HG03378 (cell line): ENCODE measurements at regions not wholly inside any gene's neighbourhood (a gene's known extent, or its start where the extent isn't known, plus 50 kb on each side); places are given as distances from the start of the nearest gene placed in this dataset.
"Not testable (repeated sequence)": the region's sequence is repeated elsewhere in the genome, so short reads cannot be mapped to it uniquely, and the experiment has no call there.

Source experiments
- ATAC-seq: cut with Tn5 transposase; IDR thresholded peaks from one replicate; pipeline ENCODE4 v1.9.1; 2021; ENCODE audit warnings: mild to moderate bottlenecking, moderate library complexity; ENCODE audit not compliant: unreplicated experiment

DNA sequence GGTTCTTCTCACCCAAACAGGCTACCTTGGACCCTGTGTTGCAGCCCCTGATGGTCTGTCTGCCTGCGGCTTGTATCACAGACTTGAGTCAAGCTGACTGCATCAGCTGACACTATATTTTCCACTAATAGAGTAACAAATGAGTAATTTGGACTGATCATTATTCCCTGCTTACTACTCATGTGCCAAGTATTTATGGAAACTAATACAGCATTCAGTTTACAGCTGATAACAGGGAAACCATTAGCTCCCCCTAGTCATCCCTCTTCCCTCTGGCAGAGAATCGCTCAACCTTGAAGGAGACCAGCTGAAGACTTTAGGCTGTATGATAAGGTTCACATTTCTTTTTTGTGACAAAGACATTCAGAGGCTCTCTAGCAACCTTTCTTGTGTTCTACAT, 116.6 kb upstream of the SYT6 start:
- no peak for ATAC-seq

DNA sequence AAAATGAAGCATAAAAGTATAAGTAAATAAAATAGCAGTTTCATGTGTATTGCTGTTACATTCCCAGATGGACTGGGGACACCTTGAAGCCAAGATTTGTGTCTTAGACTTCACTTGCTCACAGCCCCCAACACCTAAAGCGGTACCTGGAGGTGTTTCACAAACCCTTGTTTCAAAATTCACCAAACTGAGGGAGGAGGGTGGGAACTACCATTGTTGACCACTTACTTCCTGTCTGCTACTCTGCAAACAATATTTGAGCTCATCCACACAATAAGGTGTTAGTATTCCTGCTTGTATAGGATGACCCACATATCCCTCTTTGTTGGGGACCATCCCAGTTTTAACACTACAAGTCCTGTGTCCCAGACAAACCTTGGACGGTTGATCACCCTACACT, 115.9 kb upstream of the SYT6 start:
- no peak for ATAC-seq

DNA sequence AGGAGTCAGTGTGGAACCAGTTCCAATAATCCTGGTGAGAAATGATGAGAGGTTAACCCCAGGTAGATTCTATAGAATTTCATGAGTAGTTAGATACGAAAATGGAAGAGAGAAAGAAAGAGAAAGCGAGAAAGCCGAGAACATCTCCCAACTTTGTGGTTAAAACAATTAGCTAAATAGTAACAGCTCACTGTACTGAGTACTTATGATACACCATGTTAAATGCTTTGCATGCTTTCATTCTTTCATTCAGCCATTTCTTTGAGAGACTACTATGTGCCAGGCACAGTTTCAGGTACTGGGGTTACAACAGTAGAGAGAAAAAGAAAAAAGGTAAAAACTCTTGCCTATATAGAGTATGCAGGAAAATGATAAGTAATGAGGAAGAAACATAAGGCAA, 109.7 kb upstream of the SYT6 start:
- ATAC-seq: peak; percentile 82

DNA sequence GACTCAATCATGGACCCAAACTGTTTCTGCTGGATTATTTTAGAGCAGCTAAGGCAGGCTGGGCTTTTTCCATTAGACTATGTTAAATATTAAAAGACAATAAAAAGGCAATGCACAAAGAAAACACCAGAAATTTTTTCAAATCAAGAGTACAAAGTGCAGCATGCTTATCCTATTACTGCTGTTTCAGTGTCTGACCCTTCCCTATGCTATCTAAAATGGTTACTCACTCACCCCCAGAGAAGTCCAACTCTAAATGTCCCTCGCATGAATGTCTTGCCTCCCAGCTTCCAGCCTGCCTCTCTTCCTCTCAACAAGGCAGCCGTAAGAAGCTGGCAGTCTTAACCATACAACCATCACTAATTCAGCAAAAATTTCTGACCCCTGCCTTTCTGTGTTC, 108.7 kb upstream of the SYT6 start:
- ATAC-seq: no peak

DNA sequence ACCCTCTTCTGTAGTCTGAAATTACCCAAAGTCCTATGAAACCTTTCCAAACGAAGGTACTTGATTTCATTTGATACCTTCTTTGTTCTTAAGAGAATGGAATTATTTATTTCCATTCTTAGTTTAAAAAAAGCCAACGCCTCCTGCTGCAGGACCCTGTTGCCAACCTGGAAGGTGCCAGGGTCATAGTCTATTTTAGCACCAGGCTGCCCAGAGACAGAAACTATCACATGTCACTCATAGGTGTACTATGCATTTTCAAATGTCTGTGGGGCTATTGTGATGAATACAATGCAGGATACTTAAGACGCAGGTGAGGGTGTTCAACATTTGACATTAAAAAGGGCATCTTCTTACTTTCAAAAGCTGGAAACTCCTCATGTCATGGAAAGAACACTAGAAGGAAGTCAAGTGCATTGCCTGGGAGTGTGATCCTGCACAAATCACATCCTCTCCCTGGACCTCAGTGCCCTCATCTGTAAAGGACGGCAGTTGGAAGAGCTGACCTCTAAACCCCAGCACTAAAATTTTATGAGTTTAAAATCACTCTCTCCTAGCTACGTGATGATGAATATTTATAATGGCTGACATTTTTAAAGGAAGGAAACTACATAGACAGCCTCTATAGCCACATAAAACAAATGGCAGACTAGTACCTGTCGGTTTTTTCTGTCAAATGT, 107.3 kb upstream of the SYT6 start:
- no peak for ATAC-seq

DNA sequence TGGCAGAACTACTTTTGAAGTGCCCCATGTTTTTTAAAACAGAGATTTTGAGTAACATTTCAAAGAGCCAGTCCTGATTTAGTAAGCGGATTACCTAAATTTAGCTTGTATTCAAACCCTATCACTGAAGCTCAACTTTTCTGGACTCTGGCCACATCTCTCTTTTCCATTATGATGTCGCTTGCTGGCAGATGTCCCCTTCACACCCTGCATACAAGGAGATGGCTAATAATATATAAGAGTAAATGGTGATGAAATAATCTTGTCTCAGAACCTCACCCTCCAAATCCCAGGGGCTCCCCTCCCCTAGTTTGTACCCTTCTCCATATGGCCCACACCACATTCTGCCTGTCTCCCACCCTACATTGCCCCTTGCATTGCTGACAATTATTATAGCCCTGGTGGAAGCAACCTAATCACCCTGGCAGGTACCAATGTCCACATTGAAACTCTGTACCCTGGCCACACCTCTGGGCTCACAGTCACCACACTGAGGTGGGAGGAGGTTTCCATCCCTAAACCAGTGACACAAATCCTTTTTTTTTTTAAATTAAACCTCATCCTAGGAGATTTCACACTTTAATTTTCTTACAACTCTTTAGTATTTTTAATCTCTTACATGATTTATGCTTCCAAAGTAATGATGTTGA, 106.0 kb upstream of the SYT6 start:
- ATAC-seq: no peak

DNA sequence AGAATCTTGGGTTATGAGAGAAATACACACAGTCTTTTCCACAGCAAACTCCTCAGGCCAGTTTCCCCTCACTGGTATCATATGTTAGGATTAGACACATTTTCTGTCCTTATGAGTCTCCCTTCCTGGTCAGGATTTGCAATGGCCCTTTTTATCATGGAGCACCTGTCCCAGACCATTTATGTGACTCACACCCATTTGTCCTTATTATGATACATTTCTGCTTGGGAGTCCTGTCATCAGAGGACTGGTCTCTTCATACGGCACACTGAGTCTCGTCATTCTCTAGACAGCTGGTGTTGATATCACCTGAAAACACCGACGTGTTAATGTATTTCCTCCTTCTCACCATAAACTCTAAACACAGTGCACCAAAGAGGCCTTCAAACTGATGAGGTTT, 105.0 kb upstream of the SYT6 start:
- no peak for ATAC-seq

DNA sequence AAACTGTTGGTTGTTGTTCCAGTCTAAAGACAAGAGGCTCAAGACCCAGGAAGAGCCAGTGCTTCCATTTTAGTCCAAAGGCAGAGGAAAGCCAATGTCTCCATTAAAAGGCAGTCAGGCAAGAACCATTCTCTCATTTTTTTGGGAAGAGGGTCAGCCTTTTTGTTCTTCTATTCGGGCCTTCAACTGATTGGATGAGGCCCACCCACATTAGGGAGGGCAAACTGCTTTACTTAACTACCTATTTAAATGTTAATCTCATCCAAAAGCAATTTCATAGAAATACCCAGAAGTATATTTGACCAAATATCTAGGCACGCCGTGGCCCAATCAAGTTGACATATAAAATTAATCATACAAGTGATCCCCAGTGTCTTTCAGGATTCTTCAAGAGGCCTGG, 104.4 kb upstream of the SYT6 start:
- ATAC-seq: no peak

DNA sequence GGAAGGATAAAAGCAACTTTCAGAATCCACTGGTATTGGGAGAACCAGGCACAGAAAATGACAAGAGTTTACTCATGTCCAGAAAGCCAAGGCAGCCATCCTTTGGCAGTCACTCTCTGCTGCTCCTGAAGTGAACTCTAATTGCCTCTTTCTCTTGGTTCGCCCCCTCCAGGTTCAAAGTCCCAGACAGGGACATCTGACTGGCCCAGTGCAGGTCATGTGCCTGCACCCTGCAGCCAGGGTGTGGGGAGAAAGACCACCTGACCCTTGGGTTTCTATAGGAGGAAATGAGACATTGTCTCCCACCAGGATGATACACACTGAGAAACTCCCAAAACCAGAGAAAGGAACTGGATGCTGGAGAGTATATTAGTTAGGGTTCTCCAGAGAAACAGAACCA, 103.9 kb upstream of the SYT6 start:
- no peak for ATAC-seq

DNA sequence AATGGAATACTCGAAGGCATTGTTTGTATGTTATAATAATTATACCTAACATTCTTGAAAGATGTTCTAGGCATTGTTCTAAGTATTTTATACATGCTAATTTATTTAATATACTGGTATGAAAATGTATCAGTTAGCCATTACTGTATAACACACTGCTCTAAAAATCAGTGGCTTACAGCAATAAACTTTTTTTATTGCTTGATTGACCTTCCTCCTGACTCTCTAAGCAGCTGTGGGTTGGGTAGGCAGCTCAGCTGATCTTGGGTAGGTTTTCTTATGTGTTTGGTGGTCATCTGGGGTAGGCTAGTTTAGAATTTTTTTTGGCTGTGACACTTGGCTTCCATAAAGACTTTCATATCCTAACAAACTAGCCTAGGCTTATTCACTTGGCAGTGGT, 100.2 kb upstream of the SYT6 start:
- no peak for ATAC-seq

DNA sequence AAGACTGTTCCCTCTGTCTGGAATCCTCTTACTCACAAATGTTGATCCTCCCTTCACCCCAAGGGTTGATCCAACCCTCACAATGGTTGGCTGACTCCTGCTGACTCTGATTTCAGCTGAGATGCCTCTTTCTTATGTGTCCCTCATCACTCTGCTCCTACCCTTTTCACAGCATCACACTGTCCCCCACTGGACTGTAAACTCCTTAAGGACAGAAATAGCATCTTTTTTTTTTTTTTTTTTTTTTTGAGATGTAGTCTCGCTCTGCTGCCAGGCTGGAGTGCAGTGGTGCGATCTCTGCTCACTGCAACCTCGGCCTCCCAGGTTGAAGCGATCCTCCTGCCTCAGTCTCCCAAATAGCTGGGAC, 97.9 kb upstream of the SYT6 start:
- no peak for ATAC-seq

DNA sequence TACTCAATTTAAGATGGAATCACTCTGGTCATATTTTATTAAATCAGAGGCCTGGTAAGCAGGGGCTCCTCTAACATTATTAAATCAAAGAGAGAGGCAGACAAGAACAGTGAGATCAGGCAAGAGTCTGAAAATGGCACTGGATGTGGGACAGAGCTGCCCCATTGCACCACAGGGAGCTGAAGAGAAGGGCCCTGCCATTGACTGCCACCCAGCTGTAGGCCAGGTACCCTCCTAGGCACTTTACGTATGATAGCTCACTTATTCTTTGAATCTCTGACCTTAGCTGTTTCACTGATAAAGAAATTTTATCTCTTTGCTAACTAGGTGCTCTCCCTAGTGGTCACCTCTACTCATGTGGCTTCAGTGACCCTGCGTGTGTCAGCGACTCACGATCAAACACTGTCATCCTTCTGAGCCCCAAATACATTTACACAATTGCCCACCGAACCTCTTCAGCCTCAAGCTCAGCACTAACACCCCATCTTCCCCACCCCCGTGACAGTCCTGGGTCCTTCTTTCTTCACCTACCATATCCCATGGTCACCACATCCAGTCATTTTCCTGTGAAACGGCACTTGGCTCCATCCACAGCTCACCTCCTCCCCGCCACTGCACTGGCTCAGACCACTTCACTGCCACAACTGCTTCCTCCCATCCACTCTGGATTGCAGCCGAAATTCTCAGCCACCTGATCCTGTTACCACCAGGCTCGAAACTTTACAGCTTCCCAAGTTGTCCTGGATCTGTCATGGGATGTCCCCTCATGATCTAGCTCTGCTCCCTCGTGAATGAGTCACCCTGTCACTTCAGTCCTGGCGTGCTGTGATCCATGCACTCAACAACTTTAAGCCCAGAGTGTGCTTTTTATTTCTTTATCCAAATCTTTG, 97.3 kb upstream of the SYT6 start:
- ATAC-seq: no peak

DNA sequence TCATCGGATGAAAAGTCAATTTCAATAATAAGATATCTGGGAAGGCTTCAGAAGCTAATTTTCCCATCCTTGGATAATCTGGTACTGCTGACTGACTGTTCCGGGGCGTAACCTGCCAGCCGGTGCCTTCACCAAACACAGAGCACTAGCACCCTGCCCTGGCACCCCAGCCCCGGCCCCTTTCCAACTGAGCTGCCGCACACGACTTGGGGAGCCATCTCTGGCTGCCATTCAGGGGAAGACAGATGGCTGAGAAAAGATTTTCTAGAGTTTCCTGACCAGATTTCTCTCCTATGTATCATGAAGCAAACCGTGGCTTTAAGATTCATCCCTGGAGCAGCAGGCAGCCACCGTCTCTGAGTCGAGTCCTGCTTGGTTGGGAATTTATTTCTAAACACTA, 96.0 kb upstream of the SYT6 start:
- ATAC-seq: no peak

DNA sequence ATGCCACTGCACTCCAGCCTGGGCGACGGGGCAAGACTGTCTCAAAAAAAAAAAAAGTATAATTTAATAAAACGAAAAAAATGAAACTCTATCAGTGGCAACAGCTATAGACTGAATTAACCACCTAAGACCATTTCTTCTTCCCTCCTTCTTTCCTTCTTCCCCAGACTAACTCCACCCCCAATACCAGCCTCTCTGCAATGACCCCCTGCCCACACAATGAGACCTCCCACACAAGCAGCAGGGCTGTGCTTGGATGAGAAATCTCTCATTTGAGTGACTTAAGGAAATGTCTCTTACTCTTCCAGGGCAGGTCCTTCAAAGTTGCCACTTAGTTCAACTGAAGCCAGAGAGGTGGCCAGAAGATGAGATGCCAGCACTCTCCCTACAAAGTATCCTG, 94.5 kb upstream of the SYT6 start:
- ATAC-seq: no peak

DNA sequence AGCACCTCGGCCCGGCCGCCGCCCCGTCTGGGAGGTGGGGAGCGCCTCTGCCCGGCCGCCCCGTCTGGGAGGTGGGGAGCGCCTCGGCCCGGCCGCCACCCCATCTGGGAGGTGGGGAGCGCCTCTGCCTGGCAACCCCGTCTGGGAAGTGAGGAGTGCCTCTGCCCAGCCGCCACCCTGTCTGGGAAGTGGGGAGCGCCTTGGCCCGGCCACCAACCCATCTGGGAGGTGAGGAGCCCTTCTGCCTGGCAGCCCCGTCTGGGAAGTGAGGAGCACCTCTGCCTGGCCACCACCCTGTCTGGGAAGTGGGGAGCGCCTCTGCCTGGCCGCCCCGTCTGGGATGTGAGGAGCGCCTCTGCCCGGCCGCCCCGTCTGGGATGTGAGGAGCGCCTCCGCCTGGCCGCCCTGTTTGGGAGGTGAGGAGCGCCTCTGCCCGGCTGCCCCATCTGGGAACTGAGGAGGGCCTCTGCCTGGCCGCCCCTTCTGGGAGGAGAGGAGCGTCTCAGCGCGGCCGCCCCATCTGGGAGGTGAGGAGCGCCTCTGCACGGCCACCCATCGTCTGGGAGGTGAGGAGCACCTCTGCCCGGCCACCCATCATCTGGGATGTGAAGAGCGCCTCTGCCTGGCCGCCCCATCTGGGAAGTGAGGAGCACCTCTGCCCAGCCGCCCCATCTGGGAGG, 89.0 kb upstream of the SYT6 start:
- ATAC-seq: not testable (repeated sequence)

DNA sequence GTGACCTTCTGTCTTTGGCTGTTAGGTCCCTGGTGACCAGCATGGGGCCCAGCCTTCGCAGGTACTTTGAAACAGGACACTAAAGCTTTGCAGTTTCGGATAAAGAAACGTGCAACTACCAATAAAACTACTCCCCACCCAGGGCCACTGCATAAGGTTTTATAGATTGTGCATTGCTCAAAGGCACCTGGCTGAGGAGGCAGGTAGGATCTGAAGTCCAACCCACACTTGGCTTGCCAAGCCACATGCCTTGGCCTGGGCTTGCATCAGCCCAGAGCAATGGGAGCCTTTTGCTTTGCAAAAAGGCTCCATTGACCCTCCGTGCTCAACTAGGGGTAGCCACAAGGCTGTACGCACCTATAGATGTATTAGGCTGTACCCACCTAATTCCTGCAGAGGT, 84.4 kb upstream of the SYT6 start:
- no peak for ATAC-seq

DNA sequence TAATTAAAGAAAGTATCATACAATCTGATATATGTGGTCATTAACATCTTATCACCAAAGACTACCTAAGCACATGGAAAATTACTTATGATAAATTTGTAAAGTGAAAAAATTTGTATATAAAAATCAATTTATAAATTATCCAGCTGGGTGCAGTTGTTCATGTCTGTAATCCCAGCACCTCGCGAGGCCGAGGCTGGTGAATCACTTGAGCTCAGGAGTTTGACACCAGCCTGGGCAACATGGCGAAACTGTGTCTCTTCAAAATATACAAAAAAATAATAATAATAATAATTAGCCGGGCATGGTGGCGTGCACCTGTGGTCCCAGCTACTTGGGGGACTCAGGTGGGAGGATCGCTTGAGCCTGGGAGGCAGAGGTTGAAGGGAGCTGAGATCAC, 82.8 kb upstream of the SYT6 start:
- no peak for ATAC-seq

DNA sequence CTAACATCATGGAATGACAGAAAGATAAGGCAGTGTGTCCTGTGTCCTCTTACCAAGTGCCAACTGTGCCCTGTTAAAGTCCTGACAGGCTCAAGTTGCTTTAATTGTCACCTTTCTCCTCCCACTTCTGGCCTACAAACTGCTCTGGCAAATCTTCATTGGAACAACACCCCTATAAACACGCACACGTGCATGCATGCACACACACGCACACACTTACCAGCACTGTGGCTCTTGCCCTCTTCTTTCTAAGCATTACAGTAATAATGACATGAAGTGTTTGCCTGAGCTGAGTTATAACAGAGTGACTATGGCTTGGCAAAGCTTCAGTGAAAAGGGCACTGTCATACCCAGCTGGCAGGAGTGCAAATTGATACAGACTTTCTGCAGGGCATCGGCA, 82.3 kb upstream of the SYT6 start:
- ATAC-seq: no peak

DNA sequence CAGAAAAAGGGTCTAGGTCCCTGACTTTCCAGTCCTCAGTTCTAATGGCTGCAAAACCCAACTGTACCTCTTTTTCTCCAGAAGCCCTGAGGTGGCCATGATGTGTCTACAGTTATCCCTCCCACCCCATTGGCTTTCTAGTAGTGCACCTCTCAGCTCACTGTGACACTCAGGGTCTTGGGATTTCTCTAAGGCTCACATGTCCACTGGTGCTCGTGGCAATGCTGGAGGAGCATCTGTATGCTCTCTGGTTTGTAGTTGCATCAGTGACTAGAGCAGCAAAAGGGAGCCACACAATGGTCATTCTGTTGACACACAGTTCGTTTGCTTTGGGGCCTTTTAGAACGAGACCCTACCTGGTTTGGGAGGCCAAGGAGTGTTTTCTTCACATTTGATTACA, 81.6 kb upstream of the SYT6 start:
- ATAC-seq: no peak

DNA sequence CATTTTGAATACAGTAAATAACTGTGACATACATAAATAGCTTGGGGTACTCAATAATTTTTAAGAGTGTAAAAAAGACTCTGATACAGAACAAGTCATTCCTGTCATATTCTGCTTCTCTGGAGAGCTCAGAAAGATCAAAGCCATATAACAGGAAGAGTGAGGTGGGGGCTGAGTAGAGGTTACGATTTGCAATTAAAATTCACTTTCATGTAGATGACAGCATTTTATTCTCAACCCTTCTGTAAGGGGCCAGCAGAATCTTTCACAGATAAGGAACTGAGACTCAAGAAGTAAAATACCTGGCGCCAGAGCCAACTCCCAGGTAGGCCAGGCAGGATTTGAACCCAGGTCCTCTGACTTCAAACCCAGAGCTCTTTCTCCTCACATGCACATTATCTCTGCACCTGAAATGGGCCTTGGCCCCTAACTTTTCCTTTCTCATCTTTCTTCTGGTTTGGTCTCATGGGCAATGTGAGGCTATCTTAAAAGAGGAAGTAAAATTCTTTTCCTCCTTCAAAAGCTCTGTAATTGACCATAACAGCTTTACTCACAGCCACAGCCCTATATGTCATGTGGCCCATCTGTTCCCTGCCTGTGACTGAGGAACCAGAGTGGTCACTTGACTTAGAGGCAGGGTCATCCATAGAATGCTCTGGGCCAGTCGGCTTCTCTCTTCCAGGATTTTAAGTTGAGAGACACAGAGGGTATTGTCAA, 80.9 kb upstream of the SYT6 start:
- no peak for ATAC-seq

DNA sequence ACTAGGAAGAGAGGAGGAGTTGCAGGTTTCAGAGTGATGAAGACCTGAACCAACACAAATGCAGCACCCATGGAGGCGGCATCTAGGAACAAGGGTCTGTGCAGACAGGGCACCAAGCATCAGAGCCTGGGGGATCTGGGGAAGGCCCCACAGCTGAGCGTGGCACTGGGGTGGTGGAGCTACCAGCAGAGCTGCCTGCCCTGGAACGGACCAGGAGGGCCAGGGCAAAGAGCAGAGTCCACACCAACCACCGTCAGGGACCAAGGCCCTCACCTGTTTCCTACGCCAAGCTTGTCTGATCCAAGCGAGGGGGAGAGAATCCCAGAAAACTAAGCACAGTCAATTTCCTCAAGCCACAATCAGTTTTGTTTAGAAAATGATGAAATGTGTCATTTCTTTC, 79.0 kb upstream of the SYT6 start:
- ATAC-seq: no peak
